Prostate gland (tissue), 2 donors: ENCODE measurements at regions not wholly inside any gene's neighbourhood (a gene's known extent, or its start where the extent isn't known, plus 50 kb on each side); places are given as distances from the start of the nearest gene placed in this dataset.

Source experiments
- POLR2A ChIP-seq: fragments of 450-650 bp; IDR thresholded peaks from one replicate; pipeline ENCODE4 v1.6.1; 2016; ENCODE audit warnings: antibody characterized with exemption, mild to moderate bottlenecking
- TF ChIP-seq, protein P1 (sequence below), 4 experiments: fragments of 200-600 bp in 2 of 4; fragments of 450-650 bp in 2 of 4; sonication (generic) in 2 of 4; IDR thresholded peaks; 1 replicate in 3 of 4; 2 replicates in 1 of 4; pipeline ENCODE4 v1.5.1; 2016 to 2019; ENCODE audit warnings: antibody characterized with exemption in 4 of 4, mild to moderate bottlenecking in 2 of 4, moderate library complexity in 2 of 4

DNA sequence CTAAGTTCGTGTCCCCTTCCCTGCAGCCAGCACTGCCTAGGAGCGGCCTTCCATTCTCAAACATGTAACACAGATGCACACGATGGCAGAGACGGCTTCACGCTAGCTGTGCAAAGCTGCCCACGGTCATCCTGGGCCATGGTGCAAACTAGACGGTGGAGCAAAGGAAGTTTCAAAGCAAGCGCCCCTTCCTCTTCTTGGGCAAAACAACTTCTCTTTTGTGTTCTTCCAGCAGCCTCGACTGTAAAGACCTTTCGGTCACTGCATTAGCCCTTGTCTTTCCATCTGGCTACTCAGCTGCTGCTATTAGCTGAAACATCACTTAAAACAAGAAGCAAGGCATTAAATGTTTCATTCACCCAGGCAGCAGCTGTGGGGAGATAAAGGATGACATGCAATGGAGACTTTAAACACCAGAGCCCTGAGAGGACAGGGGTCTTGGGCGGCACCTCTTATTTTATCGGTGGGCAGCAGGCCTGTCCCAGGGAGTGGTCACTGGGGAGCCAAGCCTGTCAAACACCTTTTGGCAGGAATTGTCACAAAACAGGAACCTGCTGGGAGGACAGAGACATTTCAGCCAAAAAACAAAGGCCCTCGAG lies 214.8 kb downstream of the KLF6 start:
- no peak for TF ChIP-seq POLR2A
- TF ChIP-seq, protein P1, sequence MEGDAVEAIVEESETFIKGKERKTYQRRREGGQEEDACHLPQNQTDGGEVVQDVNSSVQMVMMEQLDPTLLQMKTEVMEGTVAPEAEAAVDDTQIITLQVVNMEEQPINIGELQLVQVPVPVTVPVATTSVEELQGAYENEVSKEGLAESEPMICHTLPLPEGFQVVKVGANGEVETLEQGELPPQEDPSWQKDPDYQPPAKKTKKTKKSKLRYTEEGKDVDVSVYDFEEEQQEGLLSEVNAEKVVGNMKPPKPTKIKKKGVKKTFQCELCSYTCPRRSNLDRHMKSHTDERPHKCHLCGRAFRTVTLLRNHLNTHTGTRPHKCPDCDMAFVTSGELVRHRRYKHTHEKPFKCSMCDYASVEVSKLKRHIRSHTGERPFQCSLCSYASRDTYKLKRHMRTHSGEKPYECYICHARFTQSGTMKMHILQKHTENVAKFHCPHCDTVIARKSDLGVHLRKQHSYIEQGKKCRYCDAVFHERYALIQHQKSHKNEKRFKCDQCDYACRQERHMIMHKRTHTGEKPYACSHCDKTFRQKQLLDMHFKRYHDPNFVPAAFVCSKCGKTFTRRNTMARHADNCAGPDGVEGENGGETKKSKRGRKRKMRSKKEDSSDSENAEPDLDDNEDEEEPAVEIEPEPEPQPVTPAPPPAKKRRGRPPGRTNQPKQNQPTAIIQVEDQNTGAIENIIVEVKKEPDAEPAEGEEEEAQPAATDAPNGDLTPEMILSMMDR (IDR thresholded peaks at IDR 0.05): no peak
